HG02943 (cell line): ENCODE measurements at regions not wholly inside any gene's neighbourhood (a gene's known extent, or its start where the extent isn't known, plus 50 kb on each side); places are given as distances from the start of the nearest gene placed in this dataset.
A peak's percentile ranks its signal among the peaks of the same experiment; 100 is the strongest.

Experiments used
- ATAC-seq: cut with Tn5 transposase; IDR thresholded peaks from one replicate; pipeline ENCODE4 v1.9.1; 2021; ENCODE audit warnings: mild to moderate bottlenecking, low read depth, moderate library complexity; ENCODE audit not compliant: unreplicated experiment

DNA sequence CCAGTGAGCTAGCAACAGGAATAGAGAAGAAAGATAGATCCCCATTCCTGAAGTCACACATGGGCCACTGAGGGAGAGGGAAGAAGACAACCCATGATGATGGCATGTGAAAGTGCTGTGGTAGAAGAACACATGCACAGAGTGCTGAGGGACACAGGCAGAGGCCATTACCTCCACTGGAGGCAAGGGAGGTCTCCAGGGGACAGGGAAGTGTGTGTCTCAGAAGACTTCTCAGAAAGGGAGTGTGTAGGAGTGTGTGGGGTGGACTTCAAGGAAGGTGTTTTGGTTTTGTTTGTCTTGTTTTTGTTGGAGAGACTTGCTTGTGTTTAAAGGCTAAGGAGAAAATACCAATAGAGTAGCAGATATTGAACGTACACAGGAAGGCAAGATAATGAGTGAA lies 77.0 kb upstream of the SMARCA2 start:
- no peak for ATAC-seq

GRCh38 chr9:1938675-1939170 lies 76.4 kb upstream of the SMARCA2 start:
- ATAC-seq = peak; percentile 57

GRCh38 chr9:1939466-1939865 lies 75.7 kb upstream of the SMARCA2 start:
- ATAC-seq = no peak

DNA sequence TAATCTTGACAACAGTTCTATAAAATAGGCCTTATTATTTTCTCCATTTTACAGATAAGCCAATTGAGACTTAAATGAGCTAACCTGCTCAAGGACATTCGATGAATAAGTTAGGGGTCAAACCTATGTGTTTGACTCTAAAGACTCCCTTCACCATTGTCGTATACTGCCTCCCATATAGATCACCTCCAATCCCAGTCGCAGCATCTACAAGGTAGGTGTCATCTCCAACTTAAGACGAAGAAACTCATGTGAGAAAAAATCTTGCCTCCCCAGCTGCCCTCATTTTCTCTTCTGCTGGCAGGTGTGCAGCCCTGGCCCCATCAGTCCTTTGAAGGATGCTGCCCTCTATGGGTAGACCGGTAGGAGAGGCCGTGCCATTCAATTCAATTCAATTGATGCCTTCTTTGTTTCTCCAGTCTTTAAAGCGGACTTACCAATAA lies 75.2 kb upstream of the SMARCA2 start:
- ATAC-seq = peak; percentile 87

DNA sequence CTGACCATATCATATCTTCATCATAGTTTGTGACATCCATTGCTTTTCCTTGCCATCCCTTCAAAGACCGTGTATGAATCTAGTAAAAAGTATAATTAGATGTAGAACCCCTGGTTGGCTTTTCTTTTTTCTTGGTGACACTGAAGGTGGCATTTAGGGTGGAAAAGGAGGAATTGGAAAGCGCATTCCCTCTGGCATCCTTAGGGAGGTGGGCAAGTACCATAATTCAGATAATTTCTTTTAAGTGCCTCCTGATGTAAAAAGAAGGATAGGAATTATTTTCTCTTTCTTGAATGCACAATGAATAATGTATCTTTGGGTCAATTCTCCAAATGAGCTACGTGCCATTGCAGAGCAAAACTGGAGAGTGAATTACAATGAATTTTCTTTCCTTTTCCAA lies 73.2 kb upstream of the SMARCA2 start:
- ATAC-seq = no peak

DNA sequence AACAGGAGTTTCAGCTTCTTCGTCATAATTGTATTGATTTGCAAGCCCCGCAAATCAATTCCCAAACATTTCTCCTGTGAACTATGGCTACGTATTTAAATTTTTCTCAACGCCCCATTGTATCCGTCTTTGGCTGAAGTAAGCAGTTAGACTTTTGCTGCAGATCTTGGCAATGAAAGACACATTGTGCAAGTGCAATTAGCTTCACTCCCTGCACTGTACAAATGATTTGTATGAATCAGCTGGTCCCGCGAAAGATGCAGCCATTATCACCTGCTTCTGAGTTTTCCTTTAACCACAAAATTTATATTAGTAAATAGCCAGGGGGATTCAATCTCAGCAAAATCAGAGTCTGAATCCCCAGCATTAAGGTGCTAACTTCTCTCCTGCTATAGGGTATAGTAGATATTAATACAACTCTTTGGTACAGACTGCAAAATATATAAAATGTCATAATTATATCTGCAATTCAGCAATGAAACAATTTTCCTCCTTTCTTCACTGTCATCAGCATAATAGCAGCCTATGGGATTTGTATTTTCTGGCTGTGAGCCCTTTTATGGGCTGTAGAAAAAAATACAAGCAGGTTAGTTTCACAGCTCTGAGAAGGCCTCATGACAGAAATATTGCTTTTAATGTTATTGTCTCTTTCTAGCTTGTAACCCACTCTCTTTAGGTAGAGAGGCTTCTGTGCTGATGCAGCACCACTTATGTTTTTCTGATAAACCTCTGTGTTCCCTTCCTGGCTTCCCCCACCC lies 68.4 kb upstream of the SMARCA2 start:
- ATAC-seq = no peak

- no peak for ATAC-seq
Measured at GRCh38 chr9:1947438-1947837, 67.7 kb upstream of the SMARCA2 start.

- no peak for ATAC-seq
Measured at GRCh38 chr9:1948541-1948940, 66.6 kb upstream of the SMARCA2 start.

GRCh38 chr9:1951446-1951845 lies 63.7 kb upstream of the SMARCA2 start:
- ATAC-seq = no peak

DNA sequence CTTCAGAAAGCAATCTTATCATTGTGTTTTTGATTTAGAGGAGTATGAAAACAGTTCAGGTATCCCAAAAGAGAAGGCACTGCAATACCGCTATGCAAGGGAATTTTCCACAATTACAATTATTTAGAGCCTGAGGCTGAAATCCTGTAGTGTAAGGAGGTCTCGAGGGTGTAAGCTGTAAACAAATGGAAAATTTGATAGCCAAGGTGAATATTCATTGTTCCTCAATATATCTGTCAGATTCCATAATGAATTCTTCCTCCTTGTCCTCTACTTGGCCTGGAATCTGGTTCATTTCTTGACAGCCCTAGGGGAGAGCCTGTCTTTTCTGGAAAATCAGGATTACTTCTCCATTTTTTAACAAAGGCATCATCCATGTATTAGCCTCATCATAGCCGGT lies 63.1 kb upstream of the SMARCA2 start:
- ATAC-seq = no peak

- ATAC-seq = no peak
Measured at GRCh38 chr9:1954238-1954637, 60.9 kb upstream of the SMARCA2 start.

GRCh38 chr9:1956958-1957357 lies 58.2 kb upstream of the SMARCA2 start:
- ATAC-seq = no peak

DNA sequence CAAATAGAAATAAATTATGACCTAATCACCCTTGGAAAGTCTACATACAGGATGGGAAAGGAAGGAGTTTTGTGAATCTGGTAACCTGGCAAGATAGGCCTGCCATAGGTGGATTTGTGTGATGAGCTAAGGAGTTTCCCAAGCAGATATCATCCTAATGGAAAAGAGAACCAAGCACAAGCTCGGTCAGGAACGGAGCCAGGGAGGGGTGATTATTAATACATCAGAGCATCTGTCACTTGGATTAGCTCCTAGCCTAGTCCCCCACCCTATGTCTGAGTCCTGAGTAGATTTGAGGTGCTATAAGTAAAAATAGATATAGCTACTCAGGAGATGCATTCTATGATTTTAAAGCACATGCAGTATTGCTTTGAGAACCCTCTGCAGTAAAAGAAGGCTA lies 57.3 kb upstream of the SMARCA2 start:
- no peak for ATAC-seq

DNA sequence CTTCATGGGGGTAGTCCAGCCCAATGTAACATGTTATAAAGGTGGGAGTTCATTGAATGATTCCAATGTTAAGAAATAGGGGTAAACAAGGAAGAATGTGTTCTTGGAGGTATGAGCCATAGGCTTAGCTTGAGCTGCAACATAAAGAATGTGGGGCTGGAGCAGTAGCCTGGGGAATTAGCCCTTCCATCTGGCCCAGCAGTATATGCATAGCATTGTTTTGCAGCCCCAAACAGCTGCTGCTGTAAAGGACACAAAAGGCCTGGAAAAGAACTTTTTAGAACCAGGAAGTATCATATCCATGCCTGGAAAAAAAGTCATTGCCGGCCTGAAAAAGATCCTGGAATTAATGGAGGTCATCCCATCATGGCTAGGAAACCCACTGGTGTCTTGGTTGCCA lies 55.8 kb upstream of the SMARCA2 start:
- no peak for ATAC-seq

- no peak for ATAC-seq
Measured at GRCh38 chr9:1960342-1961042, 54.7 kb upstream of the SMARCA2 start.

DNA sequence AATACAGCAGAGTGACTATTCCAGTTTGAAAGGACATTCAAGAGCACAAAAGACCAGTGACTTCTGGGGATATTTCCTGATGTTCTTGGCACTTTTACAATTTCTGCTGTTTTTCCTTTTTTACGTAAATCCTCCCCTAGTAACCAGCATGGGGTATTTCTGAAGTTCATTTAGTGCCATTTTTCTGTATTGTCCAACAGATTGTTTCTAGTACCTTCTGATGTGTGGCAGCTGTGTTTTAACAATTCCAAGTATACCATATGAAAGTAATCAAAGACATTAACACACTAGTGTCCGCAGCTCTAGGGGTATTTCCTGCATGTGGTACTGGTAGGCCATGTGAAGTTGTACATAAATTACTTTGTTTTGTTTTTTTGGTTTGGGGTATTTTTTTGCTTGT lies 53.0 kb upstream of the SMARCA2 start:
- ATAC-seq = no peak

DNA sequence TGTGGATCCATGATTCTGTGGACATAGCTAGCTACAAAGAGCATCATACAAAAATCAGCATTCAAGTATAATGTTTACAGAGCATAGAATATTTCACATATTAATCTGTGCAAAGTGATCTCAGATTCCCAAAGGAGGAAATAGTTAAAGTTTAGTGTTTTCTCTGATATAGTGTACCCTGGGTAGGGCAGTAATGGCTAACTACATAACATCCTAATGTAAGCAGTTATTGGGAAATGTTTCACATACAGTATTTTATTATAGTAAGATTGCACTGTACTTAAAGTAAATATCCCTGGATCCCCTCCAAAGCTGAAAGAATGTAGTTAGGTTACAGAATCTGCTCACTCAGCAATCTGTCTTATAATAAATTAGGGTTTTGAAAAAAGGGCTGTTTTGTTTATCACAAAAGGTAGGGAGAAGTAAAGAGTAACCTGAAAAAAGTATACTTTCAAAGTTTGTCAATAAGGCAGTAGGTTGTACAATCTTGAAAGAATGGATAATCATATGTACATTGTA lies 52.5 kb upstream of the SMARCA2 start:
- ATAC-seq = no peak

- ATAC-seq = no peak
Measured at GRCh38 chr9:1964093-1964492, 51.1 kb upstream of the SMARCA2 start.
